A549 (cell line): ENCODE measurements at regions not wholly inside any gene's neighbourhood (a gene's known extent, or its start where the extent isn't known, plus 50 kb on each side); places are given as distances from the start of the nearest gene placed in this dataset.

Source experiments
- ATAC-seq, 2 experiments: fragments of 200-7000 bp in 1 of 2; fragments of >200 bp in 1 of 2; cut with Nextera tagmentation in 1 of 2; cut with Tn5 transposase in 1 of 2; 3 replicates each; pipeline versions ENCODE4 v1.8.0 to v1.9.1; 2018 to 2020; ENCODE audit warnings: mild to moderate bottlenecking in 1 of 2, moderate library complexity in 1 of 2
- CTCF ChIA-PET: fragments of 300-600 bp; sonication (Branson Sonifier 250); formaldehyde crosslinking; extraction: SDS; loops from one replicate; lab custom pipeline; 2021; ENCODE audit warnings: antibody characterized with exemption, inconsistent platforms; lab: Yijun Ruan, JAX
- POLR2A ChIA-PET: fragments of 350-600 bp; formaldehyde crosslinking; extraction: SDS; loops from one replicate; lab custom pipeline; 2021; ENCODE audit warnings: antibody characterized with exemption, inconsistent platforms; lab: Yijun Ruan, JAX
- DNase-seq, 2 experiments: peaks; one replicate each; pipeline versions ENCODE4 v3.0.0 to v3.0.0-alpha.2; 2011 to 2016; ENCODE audit warnings: low read depth in 1 of 2, low spot score in 1 of 2
- FAIRE-seq: peaks from 2 replicates; lab custom pipeline; 2011; peaks lifted over from hg19 to GRCh38; lab: Jason Lieb, UNC
- H3K27ac ChIP-seq, 2 experiments: fragments of >200 bp; sonication (Bioruptor Twin); formaldehyde crosslinking; 3 replicates each; pipeline ENCODE4 v1.5.1; 2016 to 2017
- H3K4me1 ChIP-seq: fragments of >200 bp; sonication (Bioruptor Twin); formaldehyde crosslinking; 3 replicates; pipeline ENCODE4 v1.6.1; 2016
- H3K4me2 ChIP-seq: fragments of >200 bp; sonication (Bioruptor Twin); formaldehyde crosslinking; 3 replicates; pipeline ENCODE4 v1.6.1; 2016
- H3K4me3 ChIP-seq: fragments of >200 bp; sonication (Bioruptor Twin); formaldehyde crosslinking; 3 replicates; pipeline ENCODE4 v1.5.1; 2016
- H3K9me3 ChIP-seq: fragments of >200 bp; sonication (Bioruptor Twin); formaldehyde crosslinking; 3 replicates; pipeline ENCODE4 v1.6.1; 2016
- EHF ChIP-seq: fragments of 250-450 bp; sonication (Bioruptor Pico); IDR thresholded peaks from 2 replicates; pipeline ENCODE4 v1.5.0; 2020; ENCODE audit warnings: mild to moderate bottlenecking
- EP300 ChIP-seq, 2 experiments: fragments of >200 bp; sonication (Bioruptor Twin); formaldehyde crosslinking; IDR thresholded peaks; 2 replicates in 1 of 2; 3 replicates in 1 of 2; pipeline ENCODE4 v1.6.1; 2016 to 2017
- FOSB ChIP-seq: fragments of 250-450 bp; sonication (Bioruptor Pico); IDR thresholded peaks from 2 replicates; pipeline ENCODE4 v1.5.0; 2020; ENCODE audit warnings: mild to moderate bottlenecking, moderate library complexity
- FOXS1 ChIP-seq: fragments of 250-450 bp; sonication (Bioruptor Pico); IDR thresholded peaks from 2 replicates; pipeline ENCODE4 v1.5.0; 2020; ENCODE audit warnings: mild to moderate bottlenecking, moderate library complexity
- HOXB13 ChIP-seq: fragments of 250-450 bp; sonication (Bioruptor Pico); IDR thresholded peaks from 2 replicates; pipeline ENCODE4 v1.5.0; 2020; ENCODE audit warnings: low read depth, mild to moderate bottlenecking, moderate library complexity
- JUN ChIP-seq, 2 experiments: fragments of >200 bp; sonication (Bioruptor Twin); formaldehyde crosslinking; IDR thresholded peaks; 2 replicates in 1 of 2; 3 replicates in 1 of 2; pipeline ENCODE4 v1.6.1; 2016 to 2017
- KDM1A ChIP-seq: fragments of 200-600 bp; sonication (generic); IDR thresholded peaks from 2 replicates; pipeline ENCODE4 v1.6.1; 2016; ENCODE audit warnings: low read depth, mild to moderate bottlenecking
- MAFK ChIP-seq: fragments of 450-650 bp; IDR thresholded peaks from 2 replicates; pipeline ENCODE4 v1.6.1; 2014; ENCODE audit not compliant: partially characterized antibody
- MAZ ChIP-seq: fragments of 150-350 bp; IDR thresholded peaks from 2 replicates; pipeline ENCODE4 v1.6.1; 2014; ENCODE audit warnings: antibody characterized with exemption, low read depth, low read length, borderline replicate concordance
- NR3C1 ChIP-seq: fragments of >200 bp; sonication (Bioruptor Twin); formaldehyde crosslinking; IDR thresholded peaks from 3 replicates; pipeline ENCODE4 v1.6.1; 2017
- POLR2A ChIP-seq: IDR thresholded peaks from 2 replicates; pipeline ENCODE4 v1.6.1; 2012; ENCODE audit warnings: mild to moderate bottlenecking, low read length
- RAD21 ChIP-seq, 2 experiments: fragments of >200 bp in 1 of 2; sonication (Bioruptor Twin) in 1 of 2; formaldehyde crosslinking in 1 of 2; IDR thresholded peaks in 1 of 2; conservative IDR thresholded peaks in 1 of 2; 2 replicates in 1 of 2; 3 replicates in 1 of 2; pipeline ENCODE4 v1.6.1; 2012 to 2018; ENCODE audit warnings: inconsistent platforms in 1 of 2
- RCOR1 ChIP-seq: fragments of 150-350 bp; IDR thresholded peaks from 2 replicates; pipeline ENCODE4 v1.6.1; 2014; ENCODE audit warnings: antibody characterized with exemption, low read length, low read depth
- RFX5 ChIP-seq: fragments of 450-650 bp; IDR thresholded peaks from 2 replicates; pipeline ENCODE4 v1.7.1; 2014; ENCODE audit warnings: antibody characterized with exemption, mild to moderate bottlenecking, moderate library complexity
- RNF2 ChIP-seq: fragments of 200-600 bp; sonication (generic); IDR thresholded peaks from 2 replicates; pipeline ENCODE4 v1.6.1; 2016; ENCODE audit warnings: low read depth, mild to moderate bottlenecking, antibody characterized with exemption, moderate library complexity, borderline replicate concordance
- SREBF2 ChIP-seq: fragments of 450-650 bp; IDR thresholded peaks from 2 replicates; pipeline ENCODE4 v1.6.1; 2014; ENCODE audit warnings: mild to moderate bottlenecking, moderate library complexity
- ZC3H11A ChIP-seq: fragments of 450-650 bp; IDR thresholded peaks from 2 replicates; pipeline ENCODE4 v1.6.1; 2014; ENCODE audit warnings: antibody characterized with exemption, mild to moderate bottlenecking
- ZFP36 ChIP-seq: fragments of 450-650 bp; IDR thresholded peaks from 2 replicates; pipeline ENCODE4 v1.6.1; 2014; ENCODE audit warnings: borderline replicate concordance; ENCODE audit not compliant: partially characterized antibody
- ZSCAN20 ChIP-seq: fragments of 250-450 bp; sonication (Bioruptor Pico); IDR thresholded peaks from 2 replicates; pipeline ENCODE4 v1.8.0; 2022; ENCODE audit warnings: mild to moderate bottlenecking, moderate library complexity
- WGBS: methylation state at CpG from one replicate; pipeline ENCODE4 v1.1.6; 2017; ENCODE audit errors: missing lambda C conversion rate; 5-methylcytosine and 5-hydroxymethylcytosine counted together
- TF ChIP-seq, protein P1 (sequence below): fragments of 200-600 bp; sonication (generic); IDR thresholded peaks from 2 replicates; pipeline ENCODE4 v1.6.1; 2016; ENCODE audit warnings: antibody characterized with exemption, mild to moderate bottlenecking, moderate library complexity
- TF ChIP-seq, protein P2 (sequence below): IDR thresholded peaks from 2 replicates; pipeline ENCODE4 v1.6.1; 2012
- TF ChIP-seq, protein P3 (sequence below): fragments of 250-450 bp; sonication (Bioruptor Pico); IDR thresholded peaks from 2 replicates; pipeline ENCODE4 v1.5.0; 2020; ENCODE audit warnings: low read depth, mild to moderate bottlenecking, moderate library complexity
- TF ChIP-seq, protein P4 (sequence below): fragments of 450-650 bp; IDR thresholded peaks from 2 replicates; pipeline ENCODE4 v1.6.1; 2014; ENCODE audit warnings: antibody characterized with exemption

DNA sequence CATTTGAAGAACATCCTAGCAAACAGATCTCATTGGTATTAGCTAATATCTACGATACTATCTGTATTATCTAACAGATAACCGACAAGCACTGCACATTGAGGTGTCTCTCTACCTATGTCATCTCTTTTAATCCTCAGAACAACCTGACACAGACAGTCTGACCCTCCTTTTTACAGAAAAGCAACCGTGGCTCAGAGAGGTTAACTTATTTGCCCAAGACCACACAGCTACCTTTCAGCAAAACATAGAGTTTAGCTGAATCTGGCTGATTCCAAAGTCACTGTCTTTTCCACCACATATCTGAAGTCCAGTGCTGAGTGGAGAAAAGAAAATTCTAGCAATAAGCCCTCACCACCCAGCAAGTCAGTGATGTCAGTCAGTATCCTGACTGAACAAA, 358.7 kb upstream of the JARID2 start:
- no peak for ATAC-seq
- no peak overlapping the region for H3K4me2 ChIP-seq
- ChIA-PET POLR2A (no interaction called here), CTCF (interaction anchor here (1.6 kb wide), 1 partner anchor 10 kb away, joined by 3 read pairs; no protein-coding TSS in a partner anchor)
- TF ChIP-seq MAFK: no peak
- TF ChIP-seq RCOR1: no peak
- no peak for TF ChIP-seq KDM1A
- TF ChIP-seq, protein P1, sequence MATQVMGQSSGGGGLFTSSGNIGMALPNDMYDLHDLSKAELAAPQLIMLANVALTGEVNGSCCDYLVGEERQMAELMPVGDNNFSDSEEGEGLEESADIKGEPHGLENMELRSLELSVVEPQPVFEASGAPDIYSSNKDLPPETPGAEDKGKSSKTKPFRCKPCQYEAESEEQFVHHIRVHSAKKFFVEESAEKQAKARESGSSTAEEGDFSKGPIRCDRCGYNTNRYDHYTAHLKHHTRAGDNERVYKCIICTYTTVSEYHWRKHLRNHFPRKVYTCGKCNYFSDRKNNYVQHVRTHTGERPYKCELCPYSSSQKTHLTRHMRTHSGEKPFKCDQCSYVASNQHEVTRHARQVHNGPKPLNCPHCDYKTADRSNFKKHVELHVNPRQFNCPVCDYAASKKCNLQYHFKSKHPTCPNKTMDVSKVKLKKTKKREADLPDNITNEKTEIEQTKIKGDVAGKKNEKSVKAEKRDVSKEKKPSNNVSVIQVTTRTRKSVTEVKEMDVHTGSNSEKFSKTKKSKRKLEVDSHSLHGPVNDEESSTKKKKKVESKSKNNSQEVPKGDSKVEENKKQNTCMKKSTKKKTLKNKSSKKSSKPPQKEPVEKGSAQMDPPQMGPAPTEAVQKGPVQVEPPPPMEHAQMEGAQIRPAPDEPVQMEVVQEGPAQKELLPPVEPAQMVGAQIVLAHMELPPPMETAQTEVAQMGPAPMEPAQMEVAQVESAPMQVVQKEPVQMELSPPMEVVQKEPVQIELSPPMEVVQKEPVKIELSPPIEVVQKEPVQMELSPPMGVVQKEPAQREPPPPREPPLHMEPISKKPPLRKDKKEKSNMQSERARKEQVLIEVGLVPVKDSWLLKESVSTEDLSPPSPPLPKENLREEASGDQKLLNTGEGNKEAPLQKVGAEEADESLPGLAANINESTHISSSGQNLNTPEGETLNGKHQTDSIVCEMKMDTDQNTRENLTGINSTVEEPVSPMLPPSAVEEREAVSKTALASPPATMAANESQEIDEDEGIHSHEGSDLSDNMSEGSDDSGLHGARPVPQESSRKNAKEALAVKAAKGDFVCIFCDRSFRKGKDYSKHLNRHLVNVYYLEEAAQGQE: no peak
- TF ChIP-seq EP300 (IDR thresholded peaks at IDR 0.05): no peak
- no peak for TF ChIP-seq ZFP36
- no peak for TF ChIP-seq ZC3H11A
- TF ChIP-seq, protein P2, sequence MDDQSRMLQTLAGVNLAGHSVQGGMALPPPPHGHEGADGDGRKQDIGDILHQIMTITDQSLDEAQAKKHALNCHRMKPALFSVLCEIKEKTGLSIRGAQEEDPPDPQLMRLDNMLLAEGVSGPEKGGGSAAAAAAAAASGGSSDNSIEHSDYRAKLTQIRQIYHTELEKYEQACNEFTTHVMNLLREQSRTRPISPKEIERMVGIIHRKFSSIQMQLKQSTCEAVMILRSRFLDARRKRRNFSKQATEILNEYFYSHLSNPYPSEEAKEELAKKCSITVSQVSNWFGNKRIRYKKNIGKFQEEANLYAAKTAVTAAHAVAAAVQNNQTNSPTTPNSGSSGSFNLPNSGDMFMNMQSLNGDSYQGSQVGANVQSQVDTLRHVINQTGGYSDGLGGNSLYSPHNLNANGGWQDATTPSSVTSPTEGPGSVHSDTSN: no peak
- no peak for TF ChIP-seq FOXS1 (CRISPR knock-in tag)
- TF ChIP-seq, protein P3, sequence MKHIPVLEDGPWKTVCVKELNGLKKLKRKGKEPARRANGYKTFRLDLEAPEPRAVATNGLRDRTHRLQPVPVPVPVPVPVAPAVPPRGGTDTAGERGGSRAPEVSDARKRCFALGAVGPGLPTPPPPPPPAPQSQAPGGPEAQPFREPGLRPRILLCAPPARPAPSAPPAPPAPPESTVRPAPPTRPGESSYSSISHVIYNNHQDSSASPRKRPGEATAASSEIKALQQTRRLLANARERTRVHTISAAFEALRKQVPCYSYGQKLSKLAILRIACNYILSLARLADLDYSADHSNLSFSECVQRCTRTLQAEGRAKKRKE (CRISPR knock-in tag): no peak
- TF ChIP-seq RAD21 (conservative IDR thresholded peaks at IDR 0.05 in 1 of 2, IDR thresholded peaks at IDR 0.05 in 1 of 2): no peak
- TF ChIP-seq POLR2A: no peak
- TF ChIP-seq RFX5: no peak
- no peak overlapping the region for H3K27ac ChIP-seq
- H3K4me3 ChIP-seq: no peak overlapping the region
- H3K9me3 ChIP-seq: no peaks in the 10 kb centered on the region
- FAIRE-seq: no peak
- WGBS: 83% methylated on average over 3 of the region's 3 CpGs
- H3K4me1 ChIP-seq: peaks cover 17% of the 10 kb centered on the region
- no peak for DNase-seq

DNA sequence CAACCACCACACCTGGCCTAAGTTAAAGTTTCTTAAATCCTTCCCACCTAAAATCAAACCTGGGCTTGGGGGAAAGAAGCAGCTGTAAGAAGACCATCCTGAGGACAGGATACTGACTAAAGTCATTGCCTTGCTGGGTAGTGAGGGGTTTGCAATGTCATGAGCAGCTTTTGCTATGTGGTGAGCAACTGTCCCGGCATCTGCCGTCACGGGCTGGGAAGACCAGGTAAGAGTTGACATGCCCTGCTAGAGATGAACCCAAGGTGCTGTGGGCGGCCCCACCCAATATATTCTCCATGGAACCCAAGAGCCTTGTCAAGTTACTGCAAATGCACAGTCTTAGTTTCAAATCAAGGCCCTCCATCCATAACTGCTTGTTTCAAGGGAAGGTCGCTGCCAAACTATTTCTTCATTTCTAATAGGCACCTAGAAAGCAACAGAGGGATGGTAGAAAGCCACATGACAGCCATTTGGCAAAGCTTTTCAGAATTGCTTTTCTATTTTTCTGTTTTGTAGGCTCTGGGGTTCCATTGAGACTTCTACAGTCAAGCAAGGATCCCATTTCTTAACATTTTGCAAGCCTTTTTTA, 357.8 kb upstream of the JARID2 start:
- Histone ChIP-seq H3K9me3 (no peaks in the 10 kb centered on the region), H3K4me2 (no peak overlapping the region), H3K4me3 (no peak overlapping the region), H3K27ac (no peak overlapping the region; a peak in 1 of 6 replicates), H3K4me1 (peaks cover 8% of the 10 kb centered on the region; the same call in 2 of the 3 replicates)
- no peak for DNase-seq
- CTCF ChIA-PET: interaction anchor here (1.6 kb wide), 1 partner anchor 11 kb away, joined by 3 read pairs; no protein-coding TSS in a partner anchor
- POLR2A ChIA-PET: no interaction called here
- no peak for ATAC-seq
- 93% methylated on average over 5 of the region's 5 CpGs for WGBS
- FAIRE-seq: no peak
- TF ChIP-seq MAZ: no peak
- no peak for TF ChIP-seq FOSB (CRISPR knock-in tag)
- TF ChIP-seq RNF2: no peak
- TF ChIP-seq SREBF2: no peak
- TF ChIP-seq EHF: no peak
- no peak for TF ChIP-seq NR3C1
- no peak for TF ChIP-seq RAD21 (conservative IDR thresholded peaks at IDR 0.05 in 1 of 2, IDR thresholded peaks at IDR 0.05 in 1 of 2)
- TF ChIP-seq ZSCAN20 (CRISPR knock-in tag): no peak
- TF ChIP-seq JUN (IDR thresholded peaks at IDR 0.05): no peak
- TF ChIP-seq, protein P4, sequence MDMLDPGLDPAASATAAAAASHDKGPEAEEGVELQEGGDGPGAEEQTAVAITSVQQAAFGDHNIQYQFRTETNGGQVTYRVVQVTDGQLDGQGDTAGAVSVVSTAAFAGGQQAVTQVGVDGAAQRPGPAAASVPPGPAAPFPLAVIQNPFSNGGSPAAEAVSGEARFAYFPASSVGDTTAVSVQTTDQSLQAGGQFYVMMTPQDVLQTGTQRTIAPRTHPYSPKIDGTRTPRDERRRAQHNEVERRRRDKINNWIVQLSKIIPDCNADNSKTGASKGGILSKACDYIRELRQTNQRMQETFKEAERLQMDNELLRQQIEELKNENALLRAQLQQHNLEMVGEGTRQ: no peak
- no peak for TF ChIP-seq HOXB13 (CRISPR knock-in tag)
- TF ChIP-seq, all 56 proteins: peak for 0
